ENCODE measurements at regions not wholly inside any gene's neighbourhood (a gene's known extent, or its start where the extent isn't known, plus 50 kb on each side); places are given as distances from the start of the nearest gene placed in this dataset.

DNA sequence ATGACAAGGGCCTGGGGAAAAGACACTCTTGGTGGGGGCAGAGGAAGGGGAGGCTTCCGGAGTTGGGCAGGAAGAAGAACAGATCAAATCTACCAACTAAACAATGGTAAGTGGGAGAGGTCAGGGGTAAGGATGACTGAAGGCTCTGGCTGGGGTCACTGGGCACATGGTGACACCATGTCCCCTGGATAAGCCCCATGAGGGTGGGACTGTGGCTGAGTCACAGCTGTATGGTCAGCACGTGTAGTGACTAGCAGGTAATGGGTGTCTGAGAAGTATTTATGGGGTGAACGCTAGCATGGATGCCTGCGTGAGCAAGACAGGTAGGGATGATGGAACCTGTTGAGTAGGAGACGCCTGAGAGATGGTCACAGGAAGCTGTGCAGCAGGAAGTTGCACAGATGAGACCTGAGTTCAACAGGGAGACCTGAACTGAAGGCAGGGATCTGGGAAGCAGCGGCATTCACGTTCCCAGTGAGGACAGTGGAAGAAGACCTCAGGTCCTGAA lies 64.5 kb upstream of the SNX9 start:
- no peaks in the 10 kb centered on the region for H3K9me3 ChIP-seq
- H3K27ac ChIP-seq = no peak overlapping the region
- DNase-seq (ENCODE audit: low spot score in 2 of 2) = no peak
- H3K27me3 ChIP-seq = no peaks in the 10 kb centered on the region
- TF ChIP-seq POLR2AphosphoS5 (IDR thresholded peaks at IDR 0.05) (no peak), EP300 (IDR thresholded peaks at IDR 0.05) (no peak), POLR2A (IDR thresholded peaks at IDR 0.05) (no peak)
- TF ChIP-seq, protein P1, sequence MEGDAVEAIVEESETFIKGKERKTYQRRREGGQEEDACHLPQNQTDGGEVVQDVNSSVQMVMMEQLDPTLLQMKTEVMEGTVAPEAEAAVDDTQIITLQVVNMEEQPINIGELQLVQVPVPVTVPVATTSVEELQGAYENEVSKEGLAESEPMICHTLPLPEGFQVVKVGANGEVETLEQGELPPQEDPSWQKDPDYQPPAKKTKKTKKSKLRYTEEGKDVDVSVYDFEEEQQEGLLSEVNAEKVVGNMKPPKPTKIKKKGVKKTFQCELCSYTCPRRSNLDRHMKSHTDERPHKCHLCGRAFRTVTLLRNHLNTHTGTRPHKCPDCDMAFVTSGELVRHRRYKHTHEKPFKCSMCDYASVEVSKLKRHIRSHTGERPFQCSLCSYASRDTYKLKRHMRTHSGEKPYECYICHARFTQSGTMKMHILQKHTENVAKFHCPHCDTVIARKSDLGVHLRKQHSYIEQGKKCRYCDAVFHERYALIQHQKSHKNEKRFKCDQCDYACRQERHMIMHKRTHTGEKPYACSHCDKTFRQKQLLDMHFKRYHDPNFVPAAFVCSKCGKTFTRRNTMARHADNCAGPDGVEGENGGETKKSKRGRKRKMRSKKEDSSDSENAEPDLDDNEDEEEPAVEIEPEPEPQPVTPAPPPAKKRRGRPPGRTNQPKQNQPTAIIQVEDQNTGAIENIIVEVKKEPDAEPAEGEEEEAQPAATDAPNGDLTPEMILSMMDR (IDR thresholded peaks at IDR 0.05) = no peak
- no peak overlapping the region for H3K4me3 ChIP-seq
- WGBS = 90% methylated on average over 7 of the region's 7 CpGs
- H3K36me3 ChIP-seq = no peaks in the 10 kb centered on the region
- peaks cover 51% of the 10 kb centered on the region for H3K4me1 ChIP-seq

DNA sequence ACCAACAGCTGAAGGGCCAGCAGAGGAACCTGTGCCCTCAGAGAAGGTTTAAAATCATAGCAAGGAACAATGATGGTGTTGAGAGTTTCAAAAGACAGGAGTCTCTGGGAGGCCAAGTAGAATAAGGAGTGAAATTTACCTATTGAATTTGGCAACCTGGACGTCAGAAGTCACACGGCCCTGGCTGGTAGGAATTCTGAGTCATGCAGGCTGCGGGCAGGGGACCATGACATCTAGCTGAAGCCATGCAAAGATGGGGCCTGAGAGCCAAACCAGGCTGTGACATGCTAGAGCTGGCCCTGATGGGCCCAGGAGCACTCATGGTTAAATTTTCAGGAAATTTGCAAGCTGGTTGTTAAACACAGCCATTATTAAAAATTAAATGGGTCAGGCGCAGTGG lies 64.0 kb upstream of the SNX9 start:
- Histone ChIP-seq H3K36me3 (no peaks in the 10 kb centered on the region), H3K27me3 (no peaks in the 10 kb centered on the region), H3K9me3 (no peaks in the 10 kb centered on the region), H3K4me3 (no peak overlapping the region), H3K27ac (no peak overlapping the region), H3K4me1 (peaks cover 55% of the 10 kb centered on the region)
- TF ChIP-seq POLR2AphosphoS5 (IDR thresholded peaks at IDR 0.05) (no peak), EP300 (IDR thresholded peaks at IDR 0.05) (no peak), POLR2A (IDR thresholded peaks at IDR 0.05) (no peak)
- TF ChIP-seq, protein P1 (IDR thresholded peaks at IDR 0.05) = no peak
- WGBS = 76% methylated on average over 4 of the region's 4 CpGs
- DNase-seq (ENCODE audit: low spot score in 2 of 2) = no peak

DNA sequence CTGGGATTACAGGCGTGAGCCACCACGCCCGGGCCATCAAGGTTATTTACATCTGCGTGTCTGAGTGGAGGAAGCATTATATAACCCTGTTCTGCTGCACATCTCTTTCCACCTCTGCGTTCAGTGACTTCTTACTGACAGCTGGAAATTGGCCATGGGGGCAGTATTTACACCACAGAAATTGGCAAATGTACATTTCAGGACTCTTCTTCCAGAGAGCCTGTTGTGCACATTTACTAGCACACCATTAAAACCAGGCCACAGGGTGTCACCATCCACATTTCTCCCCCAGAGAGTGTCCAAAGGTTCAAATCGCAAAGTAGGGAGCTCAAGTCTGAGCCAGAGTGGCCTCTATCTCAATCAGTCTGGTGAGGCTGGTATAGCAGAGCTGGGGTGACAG lies 62.9 kb upstream of the SNX9 start:
- TF ChIP-seq POLR2A (IDR thresholded peaks at IDR 0.05) (no peak), POLR2AphosphoS5 (IDR thresholded peaks at IDR 0.05) (no peak), EP300 (IDR thresholded peaks at IDR 0.05) (no peak)
- TF ChIP-seq, protein P1 (IDR thresholded peaks at IDR 0.05) = no peak
- Histone ChIP-seq H3K9me3 (no peaks in the 10 kb centered on the region), H3K36me3 (no peaks in the 10 kb centered on the region), H3K4me1 (peaks cover 66% of the 10 kb centered on the region), H3K4me3 (no peak overlapping the region), H3K27ac (peak overlapping the region; percentile 67), H3K27me3 (no peaks in the 10 kb centered on the region)
- no peak for DNase-seq (ENCODE audit: low spot score in 2 of 2)
- 97% methylated on average over 6 of the region's 6 CpGs for WGBS

DNA sequence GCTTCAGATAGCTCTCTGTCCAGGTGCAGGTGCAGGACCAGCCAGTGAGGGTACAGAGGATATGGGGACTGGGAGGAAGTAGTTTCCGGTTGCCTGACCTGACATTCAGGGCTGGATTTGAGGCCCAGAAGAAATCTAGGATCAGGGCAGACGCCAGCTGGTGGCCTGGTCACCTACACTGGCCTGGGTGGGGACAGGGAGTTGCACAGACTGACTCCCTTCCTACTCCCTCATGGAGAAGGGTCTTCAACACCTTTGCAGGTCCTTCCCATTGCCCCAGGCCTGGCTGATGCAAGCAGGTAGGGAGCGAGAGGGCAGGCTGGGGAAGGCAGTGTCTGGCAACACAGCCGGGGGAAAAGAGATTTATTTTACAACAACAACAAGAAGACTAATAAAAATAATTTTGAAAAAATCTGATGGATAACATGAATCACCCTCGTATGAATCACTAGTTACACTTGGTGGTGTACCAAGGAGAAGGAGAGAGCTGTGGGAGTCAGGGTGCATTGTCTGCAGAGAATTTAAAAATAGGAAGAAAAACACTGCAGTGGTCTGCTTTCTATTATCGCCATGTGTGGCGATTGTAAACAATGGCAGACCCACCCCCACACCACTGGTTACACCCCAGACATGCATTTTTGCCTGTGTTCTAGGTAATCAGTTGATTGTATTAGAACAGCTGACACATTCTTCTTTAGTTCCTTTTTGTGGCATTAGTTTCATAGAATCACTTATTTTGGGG lies 62.3 kb upstream of the SNX9 start:
- DNase-seq (ENCODE audit: low spot score in 2 of 2) = no peak
- TF ChIP-seq EP300 (IDR thresholded peaks at IDR 0.05) (no peak), POLR2AphosphoS5 (IDR thresholded peaks at IDR 0.05) (no peak), POLR2A (IDR thresholded peaks at IDR 0.05) (no peak)
- TF ChIP-seq, protein P1 (IDR thresholded peaks at IDR 0.05) = no peak
- Histone ChIP-seq H3K4me3 (no peak overlapping the region), H3K36me3 (no peaks in the 10 kb centered on the region), H3K27me3 (no peaks in the 10 kb centered on the region), H3K4me1 (peaks cover 62% of the 10 kb centered on the region), H3K9me3 (no peaks in the 10 kb centered on the region), H3K27ac (peak overlapping the region; percentile 67)
- 49% methylated on average over 7 of the region's 7 CpGs for WGBS

DNA sequence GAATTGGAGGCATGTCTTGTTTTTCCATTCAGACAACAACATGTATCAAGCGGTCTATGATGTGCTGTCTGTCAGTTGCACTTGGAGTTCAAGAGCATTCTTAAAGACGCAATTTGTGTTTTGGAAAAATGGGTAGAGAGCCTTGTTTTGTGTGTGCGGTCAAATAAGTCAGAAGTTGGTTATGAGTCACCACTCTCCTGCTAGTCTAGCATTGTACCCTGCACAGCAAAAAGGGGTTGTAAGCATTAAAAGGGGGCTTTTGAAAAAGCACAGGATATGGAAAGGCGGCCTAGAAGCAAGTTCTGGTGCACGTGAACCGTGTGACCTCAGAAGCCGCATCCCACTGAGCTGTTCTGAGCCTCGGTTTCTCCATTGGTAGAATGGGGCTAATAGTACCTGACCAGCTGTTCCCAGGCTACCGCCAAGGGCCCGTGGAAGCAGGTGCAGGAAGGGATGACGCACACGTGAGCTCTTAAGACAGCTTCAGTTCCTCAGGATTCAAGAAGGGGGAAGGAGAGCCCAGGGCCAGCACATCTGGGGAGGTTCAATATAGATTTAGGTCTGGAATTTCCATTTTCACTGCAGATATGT lies 61.6 kb upstream of the SNX9 start:
- Histone ChIP-seq H3K4me3 (no peak overlapping the region), H3K27ac (peak overlapping the region; percentile 67), H3K9me3 (no peaks in the 10 kb centered on the region), H3K27me3 (no peaks in the 10 kb centered on the region), H3K36me3 (no peaks in the 10 kb centered on the region), H3K4me1 (peaks cover 65% of the 10 kb centered on the region)
- TF ChIP-seq EP300 (IDR thresholded peaks at IDR 0.05) (no peak), POLR2AphosphoS5 (IDR thresholded peaks at IDR 0.05) (no peak), POLR2A (IDR thresholded peaks at IDR 0.05) (no peak)
- TF ChIP-seq, protein P1 (IDR thresholded peaks at IDR 0.05) = no peak
- DNase-seq (ENCODE audit: low spot score in 2 of 2) = no peak
- 78% methylated on average over 12 of the region's 12 CpGs for WGBS
